RKO (cell line): ENCODE measurements at regions not wholly inside any gene's neighbourhood (a gene's known extent, or its start where the extent isn't known, plus 50 kb on each side); places are given as distances from the start of the nearest gene placed in this dataset.

ENCODE experiments used
- DNase-seq: peaks from one replicate; pipeline ENCODE4 v3.0.0-alpha.2; 2016; ENCODE audit warnings: low spot score

GRCh38 chr14:98576463-98576862, 695.5 kb downstream of the BCL11B start:
- no peak for DNase-seq

GRCh38 chr14:98578204-98578603, 693.8 kb downstream of the BCL11B start:
- DNase-seq: peak; percentile 49

GRCh38 chr14:98579140-98579539, 692.9 kb downstream of the BCL11B start:
- no peak for DNase-seq

GRCh38 chr14:98580131-98580678, 691.8 kb downstream of the BCL11B start:
- peak; percentile 24 for DNase-seq

GRCh38 chr14:98582276-98582675, 689.7 kb downstream of the BCL11B start:
- DNase-seq: no peak

- no peak for DNase-seq
These were observed 680.8 kb downstream of the BCL11B start for GRCh38 chr14:98591161-98591560.

- no peak for DNase-seq
These were observed 679.3 kb downstream of the BCL11B start for GRCh38 chr14:98592611-98593170.

GRCh38 chr14:98593361-98593761, 678.6 kb downstream of the BCL11B start:
- no peak for DNase-seq

GRCh38 chr14:98594156-98594555, 677.8 kb downstream of the BCL11B start:
- DNase-seq: no peak

GRCh38 chr14:98598576-98598975, 673.4 kb downstream of the BCL11B start:
- DNase-seq: no peak

GRCh38 chr14:98599082-98599481, 672.9 kb downstream of the BCL11B start:
- DNase-seq: no peak

GRCh38 chr14:98602983-98603382, 669.0 kb downstream of the BCL11B start:
- no peak for DNase-seq

- no peak for DNase-seq
These were observed 667.0 kb downstream of the BCL11B start for GRCh38 chr14:98605043-98605442.

- no peak for DNase-seq
These were observed 665.9 kb downstream of the BCL11B start for GRCh38 chr14:98606041-98606640.

- DNase-seq: no peak
These were observed 665.2 kb downstream of the BCL11B start for GRCh38 chr14:98606816-98607215.

- DNase-seq: no peak
These were observed 664.6 kb downstream of the BCL11B start for GRCh38 chr14:98607341-98607910.

- no peak for DNase-seq
These were observed 663.6 kb downstream of the BCL11B start for GRCh38 chr14:98608071-98609060.

- DNase-seq: no peak
These were observed 659.4 kb downstream of the BCL11B start for GRCh38 chr14:98612434-98613200.

- no peak for DNase-seq
These were observed 657.3 kb downstream of the BCL11B start for GRCh38 chr14:98614741-98615140.

GRCh38 chr14:98622208-98623051, 649.6 kb downstream of the BCL11B start:
- DNase-seq: no peak
